ENCODE measurements at regions not wholly inside any gene's neighbourhood (a gene's known extent, or its start where the extent isn't known, plus 50 kb on each side); places are given as distances from the start of the nearest gene placed in this dataset.

DNA sequence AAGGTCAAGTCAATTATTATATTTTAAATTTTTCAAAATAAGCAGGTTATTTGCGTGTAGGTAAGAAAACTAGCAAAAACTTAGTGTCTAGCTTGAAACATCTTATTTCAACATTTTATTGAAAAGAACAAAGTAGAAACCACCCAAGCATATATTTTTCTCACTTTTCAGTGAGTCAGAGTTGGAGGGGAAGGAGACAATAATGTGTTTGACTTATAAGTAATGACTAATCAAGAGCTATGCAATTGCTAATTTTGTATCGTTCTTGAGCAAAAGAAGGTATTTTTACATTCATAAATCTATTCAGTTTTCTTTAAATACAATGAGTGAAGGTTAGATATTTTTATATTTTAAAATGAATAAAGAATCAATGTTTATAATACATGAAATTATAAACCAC is 54.4 kb upstream of the P2RY1 start:
- H3K4me3 ChIP-seq (ENCODE audit: control insufficient read depth, low read depth, low read length), result no peak overlapping the region
- DNase-seq (ENCODE audit: low read depth), result peak; percentile 30
- TF ChIP-seq, protein P1, sequence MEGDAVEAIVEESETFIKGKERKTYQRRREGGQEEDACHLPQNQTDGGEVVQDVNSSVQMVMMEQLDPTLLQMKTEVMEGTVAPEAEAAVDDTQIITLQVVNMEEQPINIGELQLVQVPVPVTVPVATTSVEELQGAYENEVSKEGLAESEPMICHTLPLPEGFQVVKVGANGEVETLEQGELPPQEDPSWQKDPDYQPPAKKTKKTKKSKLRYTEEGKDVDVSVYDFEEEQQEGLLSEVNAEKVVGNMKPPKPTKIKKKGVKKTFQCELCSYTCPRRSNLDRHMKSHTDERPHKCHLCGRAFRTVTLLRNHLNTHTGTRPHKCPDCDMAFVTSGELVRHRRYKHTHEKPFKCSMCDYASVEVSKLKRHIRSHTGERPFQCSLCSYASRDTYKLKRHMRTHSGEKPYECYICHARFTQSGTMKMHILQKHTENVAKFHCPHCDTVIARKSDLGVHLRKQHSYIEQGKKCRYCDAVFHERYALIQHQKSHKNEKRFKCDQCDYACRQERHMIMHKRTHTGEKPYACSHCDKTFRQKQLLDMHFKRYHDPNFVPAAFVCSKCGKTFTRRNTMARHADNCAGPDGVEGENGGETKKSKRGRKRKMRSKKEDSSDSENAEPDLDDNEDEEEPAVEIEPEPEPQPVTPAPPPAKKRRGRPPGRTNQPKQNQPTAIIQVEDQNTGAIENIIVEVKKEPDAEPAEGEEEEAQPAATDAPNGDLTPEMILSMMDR (conservative IDR thresholded peaks at IDR 0.05; ENCODE audit: control insufficient read depth, insufficient read depth, low read depth, low read length), result no peak

DNA sequence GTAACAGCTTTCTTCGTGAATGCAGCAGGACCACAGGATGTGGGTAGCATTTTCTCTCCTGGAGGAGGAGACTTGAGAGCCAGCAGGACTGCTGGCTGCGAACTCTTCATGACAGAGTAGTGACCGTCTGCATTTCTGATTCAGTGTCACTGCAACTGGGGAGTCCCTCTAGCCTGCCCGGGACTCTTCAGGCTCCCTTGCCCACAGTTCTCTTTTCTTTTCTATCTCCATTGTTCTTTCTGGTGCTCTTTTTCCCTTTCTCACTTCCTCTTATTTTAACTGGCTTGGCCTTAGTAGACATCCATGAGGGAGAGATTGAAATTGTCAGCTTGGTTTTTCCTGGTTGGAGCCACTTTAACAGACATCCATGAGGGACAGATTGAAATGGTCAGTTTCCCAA is 49.9 kb upstream of the P2RY1 start:
- TF ChIP-seq, protein P1 (conservative IDR thresholded peaks at IDR 0.05; ENCODE audit: control insufficient read depth, insufficient read depth, low read depth, low read length), result no peak
- H3K4me3 ChIP-seq (ENCODE audit: control insufficient read depth, low read depth, low read length), result no peak overlapping the region
- DNase-seq (ENCODE audit: low read depth), result no peak
